AG08395 (cell line): ENCODE measurements at regions not wholly inside any gene's neighbourhood (a gene's known extent, or its start where the extent isn't known, plus 50 kb on each side); places are given as distances from the start of the nearest gene placed in this dataset.

Experiments
- DNase-seq: peaks from one replicate; pipeline ENCODE4 v3.0.0; 2012; ENCODE audit warnings: mixed read lengths, low spot score

- DNase-seq: no peak
Observed at GRCh38 chr7:47043304-47043703, 538.6 kb downstream of the TNS3 start.

DNA sequence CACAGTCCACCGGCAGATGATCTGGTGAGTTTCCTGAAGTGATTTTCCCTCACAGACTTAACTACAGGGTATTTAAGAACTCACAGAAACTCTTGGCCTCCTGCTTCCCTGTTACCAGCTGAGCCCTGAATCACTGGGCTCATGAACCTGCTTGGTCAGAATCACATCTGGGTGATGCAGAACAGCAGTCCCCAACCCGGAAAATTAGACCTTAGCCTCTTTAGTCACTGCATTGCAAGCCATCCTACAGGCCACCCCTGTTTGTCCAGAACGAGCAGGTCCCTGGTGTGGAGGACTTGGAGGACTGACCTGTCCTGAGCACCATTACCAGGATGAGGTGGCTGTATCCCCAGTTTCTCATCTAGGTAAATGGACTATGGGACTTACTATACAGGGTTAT is 539.2 kb downstream of the TNS3 start:
- DNase-seq: no peak

- no peak for DNase-seq
Observed at GRCh38 chr7:47040795-47041347, 541.0 kb downstream of the TNS3 start.

DNA sequence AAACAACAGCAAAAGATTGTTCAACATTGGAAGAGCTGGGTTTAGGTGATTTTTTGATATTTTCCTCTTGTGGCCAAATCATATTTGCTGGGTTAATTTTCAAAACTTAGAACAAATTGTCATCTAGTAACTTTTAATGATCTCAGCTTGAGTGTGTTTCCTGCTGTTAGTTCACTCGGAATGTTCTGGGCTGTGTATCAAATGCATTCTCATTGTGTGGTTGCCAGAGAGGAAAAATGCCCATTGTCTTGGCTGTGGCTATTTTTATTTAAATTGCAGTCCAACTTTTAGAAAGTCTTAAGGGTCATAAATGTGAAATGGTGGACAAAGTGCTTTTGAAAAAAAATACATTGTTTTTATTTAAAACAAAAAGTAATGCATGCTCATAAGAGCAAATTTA is 542.0 kb downstream of the TNS3 start:
- peak; percentile 60 for DNase-seq

- no peak for DNase-seq
Observed at GRCh38 chr7:47039089-47039648, 542.7 kb downstream of the TNS3 start.

- no peak for DNase-seq
Observed at GRCh38 chr7:47038621-47039020, 543.3 kb downstream of the TNS3 start.

DNA sequence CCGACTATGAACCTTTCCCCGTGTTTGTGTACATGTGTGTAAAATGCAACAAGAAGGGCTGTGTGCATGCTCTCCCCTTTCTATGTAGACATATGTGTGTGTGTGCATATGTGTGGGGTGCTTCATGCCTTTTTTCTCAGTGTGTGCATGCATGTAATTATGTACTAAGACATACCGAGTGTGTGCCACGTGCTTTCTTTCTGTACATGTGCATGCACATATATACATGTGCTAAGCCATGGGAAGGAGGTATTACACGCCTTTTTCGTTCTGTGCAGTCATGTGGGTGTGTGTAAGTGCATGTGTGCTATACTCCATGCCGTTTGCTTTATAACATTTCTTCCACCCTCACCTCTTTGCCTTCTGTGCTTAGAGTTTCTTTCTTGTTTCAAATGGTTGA is 544.3 kb downstream of the TNS3 start:
- DNase-seq: no peak

GRCh38 chr7:47036909-47037308 is 545.0 kb downstream of the TNS3 start:
- no peak for DNase-seq

GRCh38 chr7:47035522-47035921 is 546.4 kb downstream of the TNS3 start:
- DNase-seq: no peak

GRCh38 chr7:47034180-47034579 is 547.7 kb downstream of the TNS3 start:
- DNase-seq: peak; percentile 51

- DNase-seq: no peak
Observed at GRCh38 chr7:47032536-47032908, 549.4 kb downstream of the TNS3 start.

GRCh38 chr7:47031786-47032535 is 550.0 kb downstream of the TNS3 start:
- DNase-seq: peak; percentile 32

DNA sequence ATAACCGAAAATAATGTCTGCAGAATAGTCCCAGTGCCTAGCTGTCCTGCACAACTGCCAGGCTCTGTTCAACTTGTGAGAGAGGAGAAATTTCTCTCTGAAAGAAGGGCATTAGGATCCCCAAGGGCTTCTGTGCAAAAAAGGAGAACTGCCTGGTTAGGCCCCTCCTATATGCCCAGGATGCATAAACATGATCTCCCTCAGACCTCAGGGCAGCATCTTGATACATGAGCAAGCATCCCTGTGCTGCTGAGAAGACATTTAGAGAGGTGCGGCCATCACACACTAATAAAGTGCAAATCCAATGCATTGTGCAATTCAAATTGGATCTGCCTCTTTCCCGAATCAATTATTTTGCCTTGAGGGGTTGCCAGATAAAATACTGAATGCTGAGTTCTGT is 553.6 kb downstream of the TNS3 start:
- no peak for DNase-seq

GRCh38 chr7:47027695-47028240 is 554.1 kb downstream of the TNS3 start:
- no peak for DNase-seq

- no peak for DNase-seq
Observed at GRCh38 chr7:47026780-47027361, 555.0 kb downstream of the TNS3 start.

DNA sequence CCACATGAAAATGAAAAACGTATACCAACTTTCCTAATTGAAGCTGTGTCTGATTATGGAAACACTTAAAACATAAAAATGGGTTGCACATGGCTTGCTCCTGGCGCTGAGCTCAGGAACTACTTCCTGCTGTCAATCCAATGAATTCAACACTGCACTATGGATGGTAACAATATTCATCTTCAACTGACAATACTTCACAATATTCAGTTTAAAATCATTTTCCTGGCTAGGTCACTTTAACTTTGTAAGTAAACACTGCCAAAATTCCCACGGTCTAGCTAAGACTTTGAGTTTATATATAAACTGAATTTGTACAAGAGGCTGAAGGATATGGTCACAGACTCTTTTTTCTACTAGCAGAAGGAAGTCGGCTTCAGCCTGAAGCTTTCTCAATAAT is 556.9 kb downstream of the TNS3 start:
- DNase-seq: no peak

- peak; percentile 40 for DNase-seq
Observed at GRCh38 chr7:47008461-47008860, 573.5 kb downstream of the TNS3 start.

- no peak for DNase-seq
Observed at GRCh38 chr7:47007471-47007870, 574.4 kb downstream of the TNS3 start.

DNA sequence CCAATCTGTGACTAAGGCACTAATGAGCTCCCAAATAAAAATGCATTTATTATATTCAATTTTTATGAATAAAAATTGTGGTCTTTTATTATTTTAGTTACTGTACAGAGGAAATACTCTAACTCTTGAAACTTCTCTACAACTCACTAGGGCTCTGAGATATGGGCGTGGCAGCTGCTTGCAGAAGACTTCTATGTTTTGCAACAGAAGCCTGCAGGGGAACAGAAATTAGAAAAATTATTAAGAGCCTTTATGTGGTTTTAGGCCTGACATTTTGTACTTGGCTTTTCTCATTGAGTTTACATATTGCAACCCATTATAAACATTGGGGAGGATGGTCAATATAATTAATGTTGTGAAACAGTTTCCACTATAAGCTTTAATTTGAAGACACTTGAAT is 581.4 kb downstream of the TNS3 start:
- no peak for DNase-seq

- DNase-seq: no peak
Observed at GRCh38 chr7:46999866-47000265, 582.0 kb downstream of the TNS3 start.

DNA sequence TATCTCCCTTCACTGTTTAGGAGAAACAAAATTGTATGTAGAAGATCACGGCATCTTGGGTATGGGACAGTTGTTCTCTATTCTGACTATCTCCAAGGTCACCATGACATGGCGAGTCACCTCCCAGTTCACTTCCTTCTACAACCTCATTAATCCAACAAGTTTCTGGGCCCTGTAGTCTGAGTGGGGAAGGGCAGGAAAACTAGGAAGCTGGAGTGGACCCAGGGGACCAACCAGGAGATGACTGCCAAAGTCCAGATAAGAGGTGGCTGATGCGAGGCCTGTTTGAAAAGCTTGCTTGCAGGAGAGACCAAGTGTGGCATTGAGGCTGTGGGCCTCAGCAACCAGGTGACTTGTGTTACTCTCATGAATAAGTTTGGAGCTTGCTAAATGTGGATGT is 584.9 kb downstream of the TNS3 start:
- DNase-seq: no peak

DNA sequence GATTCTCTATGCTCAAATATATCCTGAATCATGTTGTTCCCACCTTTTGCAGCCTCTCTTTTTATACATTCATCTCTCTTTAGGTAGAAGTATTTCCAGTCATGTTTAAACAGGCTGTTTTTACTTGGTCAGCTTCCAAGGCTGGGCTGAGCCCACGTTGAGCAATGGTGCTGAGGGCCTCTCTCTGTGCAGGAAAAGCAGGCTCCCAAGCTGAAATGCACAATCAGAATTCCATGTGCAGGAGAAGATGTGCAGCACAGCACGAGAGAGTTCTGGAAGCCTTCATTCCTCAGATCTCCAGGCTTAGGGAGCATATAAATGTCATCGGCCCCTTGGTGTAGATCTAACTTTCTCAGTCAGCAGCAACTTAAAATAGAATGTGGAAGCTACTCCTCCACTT is 588.5 kb downstream of the TNS3 start:
- DNase-seq: peak; percentile 10

- peak; percentile 12 for DNase-seq
Observed at GRCh38 chr7:46990761-46991160, 591.1 kb downstream of the TNS3 start.
